A673 (cell line): ENCODE measurements at regions not wholly inside any gene's neighbourhood (a gene's known extent, or its start where the extent isn't known, plus 50 kb on each side); places are given as distances from the start of the nearest gene placed in this dataset.

Experiments used
- BruUV-seq: library from RNA; stranded (reverse); fragments of 400-500 nt; replicated peaks from 2 replicates; lab custom pipeline; 2021; lab: Mats Ljungman, UMichigan
- CTCF ChIA-PET: fragments of 300-600 bp; sonication (Branson Sonifier 250); formaldehyde crosslinking; loops from one replicate; lab custom pipeline; 2022; ENCODE audit warnings: antibody characterized with exemption; lab: Charles Lee
- POLR2A ChIA-PET: fragments of 300-600 bp; sonication (Branson Sonifier 250); formaldehyde crosslinking; loops from one replicate; lab custom pipeline; 2022; ENCODE audit warnings: antibody characterized with exemption; ENCODE audit not compliant: low non-redundant PET; lab: Charles Lee
- DNase-seq: peaks from one replicate; pipeline ENCODE4 v3.0.0-alpha.2; 2015; ENCODE audit warnings: low spot score
- H3K27ac ChIP-seq: fragments of 200-600 bp; sonication (generic); 2 replicates; pipeline ENCODE4 v1.5.1; 2016; ENCODE audit warnings: mixed run types, low read depth, mild to moderate bottlenecking, mixed read lengths, antibody characterized with exemption, low read length; ENCODE audit not compliant: poor library complexity, severe bottlenecking
- H3K27me3 ChIP-seq: fragments of 200-600 bp; sonication (generic); replicated peaks from 2 replicates; pipeline ENCODE4 v1.6.1; 2017; ENCODE audit warnings: mixed run types, low read depth, mild to moderate bottlenecking, mixed read lengths, antibody characterized with exemption, low read length; ENCODE audit not compliant: insufficient read depth, poor library complexity
- H3K36me3 ChIP-seq: fragments of 200-600 bp; sonication (generic); 2 replicates; pipeline ENCODE4 v1.6.1; 2016; ENCODE audit warnings: mixed run types, mild to moderate bottlenecking, mixed read lengths, antibody characterized with exemption, low read length; ENCODE audit not compliant: insufficient read depth, poor library complexity, severe bottlenecking
- H3K4me1 ChIP-seq: fragments of 200-600 bp; sonication (generic); 2 replicates; pipeline ENCODE4 v1.6.1; 2017; ENCODE audit warnings: mixed run types, mild to moderate bottlenecking, mixed read lengths, antibody characterized with exemption, low read length; ENCODE audit not compliant: insufficient read depth, poor library complexity, severe bottlenecking
- H3K4me3 ChIP-seq: fragments of 200-600 bp; sonication (generic); 2 replicates; pipeline ENCODE4 v1.5.1; 2016; ENCODE audit warnings: low read depth, mixed run types, mild to moderate bottlenecking, mixed read lengths, low read length; ENCODE audit not compliant: poor library complexity, severe bottlenecking
- H3K9me3 ChIP-seq: fragments of 200-600 bp; sonication (generic); 2 replicates; pipeline ENCODE4 v1.6.1; 2016; ENCODE audit warnings: mixed run types, low read depth, mild to moderate bottlenecking, mixed read lengths, antibody characterized with exemption, low read length; ENCODE audit not compliant: poor library complexity, severe bottlenecking
- CTCF ChIP-seq: fragments of 300-800, 200-600 bp; sonication (generic); conservative IDR thresholded peaks from 2 replicates; pipeline ENCODE4 v1.5.1; 2017; ENCODE audit warnings: low read depth, mild to moderate bottlenecking, antibody characterized with exemption, low read length, moderate library complexity, mixed read lengths
- EZH2 ChIP-seq: fragments of 200-600 bp; sonication (generic); IDR thresholded peaks from 2 replicates; pipeline ENCODE4 v1.6.1; 2017; ENCODE audit warnings: borderline replicate concordance, low read depth, mild to moderate bottlenecking, mixed read lengths, antibody characterized with exemption, low read length; ENCODE audit not compliant: poor library complexity, severe bottlenecking
- intact Hi-C: fragments of 100-400 bp; cut with micrococcal nuclease; formaldehyde crosslinking; loops from one replicate; pipeline ENCODE4 v1.10.0; 2022; ENCODE audit not compliant: unreplicated experiment

GRCh38 chr22:49350441-49351121 is 477.1 kb downstream of the BRD1 start:
- Histone ChIP-seq H3K4me1 (no peaks in the 10 kb centered on the region), H3K36me3 (no peaks in the 10 kb centered on the region), H3K9me3 (no peaks in the 10 kb centered on the region), H3K4me3 (no peak overlapping the region), H3K27ac (no peak overlapping the region), H3K27me3 (no peaks in the 10 kb centered on the region)
- BruUV-seq: no TSS peak
- peak; percentile 27; the same call in 1 of the 2 replicates for TF ChIP-seq CTCF
- TF ChIP-seq EZH2: no peak
- POLR2A ChIA-PET: no interaction called here
- CTCF ChIA-PET: no interaction called here
- no peak for DNase-seq
- intact Hi-C loops: no loop called here

GRCh38 chr22:49349841-49350381 is 477.8 kb downstream of the BRD1 start:
- Histone ChIP-seq H3K4me1 (no peaks in the 10 kb centered on the region), H3K27ac (no peak overlapping the region), H3K9me3 (no peaks in the 10 kb centered on the region), H3K4me3 (no peak overlapping the region), H3K36me3 (no peaks in the 10 kb centered on the region), H3K27me3 (no peaks in the 10 kb centered on the region)
- POLR2A ChIA-PET: no interaction called here
- intact Hi-C loops: no loop called here
- DNase-seq: no peak
- CTCF ChIA-PET: no interaction called here
- TF ChIP-seq EZH2 (no peak), CTCF (no peak)
- BruUV-seq: no TSS peak

GRCh38 chr22:49349181-49349835 is 478.4 kb downstream of the BRD1 start:
- BruUV-seq: no TSS peak
- DNase-seq: no peak
- H3K4me1 ChIP-seq: no peaks in the 10 kb centered on the region
- H3K9me3 ChIP-seq: no peaks in the 10 kb centered on the region
- no peaks in the 10 kb centered on the region for H3K27me3 ChIP-seq
- ChIA-PET POLR2A (no interaction called here), CTCF (no interaction called here)
- H3K36me3 ChIP-seq: no peaks in the 10 kb centered on the region
- TF ChIP-seq CTCF: no peak
- no peak for TF ChIP-seq EZH2
- no peak overlapping the region for H3K4me3 ChIP-seq
- intact Hi-C loops: no loop called here
- H3K27ac ChIP-seq: no peak overlapping the region
